OCI-LY7 (cell line): ENCODE measurements at regions not wholly inside any gene's neighbourhood (a gene's known extent, or its start where the extent isn't known, plus 50 kb on each side); places are given as distances from the start of the nearest gene placed in this dataset.

Experiments used
- CTCF ChIP-seq: fragments of 200-600 bp; sonication (generic); conservative IDR thresholded peaks from 2 replicates; pipeline ENCODE4 v1.5.1; 2014; ENCODE audit warnings: mild to moderate bottlenecking, antibody characterized with exemption, low read length, moderate library complexity, mixed read lengths
- EZH2phosphoT487 ChIP-seq: fragments of 200-600 bp; sonication (generic); IDR thresholded peaks from 2 replicates; pipeline ENCODE4 v1.6.1; 2018; ENCODE audit warnings: low read depth, borderline replicate concordance, mild to moderate bottlenecking, mixed run types, antibody characterized with exemption, low read length, moderate library complexity, mixed read lengths

GRCh38 chr7:67947646-67948045, 951.0 kb downstream of the TYW1 start:
- no peak for TF ChIP-seq CTCF
- TF ChIP-seq EZH2phosphoT487 = no peak
